HG03045 (cell line): ENCODE measurements at regions not wholly inside any gene's neighbourhood (a gene's known extent, or its start where the extent isn't known, plus 50 kb on each side); places are given as distances from the start of the nearest gene placed in this dataset.
A peak's percentile ranks its signal among the peaks of the same experiment; 100 is the strongest.

ENCODE experiments used
- ATAC-seq: cut with Tn5 transposase; IDR thresholded peaks from one replicate; pipeline ENCODE4 v1.9.1; 2021; ENCODE audit warnings: mild to moderate bottlenecking, moderate library complexity; ENCODE audit not compliant: unreplicated experiment

GRCh38 chr17:72588961-72589360 lies 468.1 kb downstream of the SOX9 start:
- no peak for ATAC-seq

- no peak for ATAC-seq
These were observed 469.6 kb downstream of the SOX9 start for GRCh38 chr17:72590382-72590781.

GRCh38 chr17:72590882-72591281 lies 470.1 kb downstream of the SOX9 start:
- no peak for ATAC-seq

- no peak for ATAC-seq
These were observed 470.7 kb downstream of the SOX9 start for GRCh38 chr17:72591289-72592241.

GRCh38 chr17:72592242-72592966 lies 471.6 kb downstream of the SOX9 start:
- ATAC-seq, result peak; percentile 59

- no peak for ATAC-seq
These were observed 472.1 kb downstream of the SOX9 start for GRCh38 chr17:72592967-72593325.

GRCh38 chr17:72594248-72594647 lies 473.4 kb downstream of the SOX9 start:
- no peak for ATAC-seq
